Dermis microvascular lymphatic vessel endothelial cell (primary cell): ENCODE measurements at regions not wholly inside any gene's neighbourhood (a gene's known extent, or its start where the extent isn't known, plus 50 kb on each side); places are given as distances from the start of the nearest gene placed in this dataset.

ENCODE experiments used
- DNase-seq, 2 donors: peaks; one replicate each; pipeline versions ENCODE4 v3.0.0 to v3.0.0-alpha.2; 2010; ENCODE audit warnings: low read depth in 2 of 2

DNA sequence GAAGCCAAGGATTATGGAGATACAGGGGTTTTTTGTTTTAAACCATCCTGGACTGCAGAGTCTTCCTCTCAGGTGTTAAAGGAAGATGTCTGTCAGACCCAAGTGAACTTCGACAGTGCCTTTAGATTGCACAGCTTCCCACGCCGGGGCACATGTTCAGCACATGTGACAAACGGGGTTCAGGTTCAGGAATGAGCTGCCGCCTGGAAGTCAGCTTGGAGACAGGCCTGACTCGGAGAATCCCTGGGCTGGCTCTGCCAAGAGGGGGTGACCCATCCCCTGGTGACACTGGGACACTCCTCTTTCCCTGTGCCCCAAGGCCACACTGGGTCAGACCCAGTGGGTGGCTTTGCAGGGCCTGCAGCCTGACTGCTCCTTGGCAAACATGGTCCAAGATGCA is 359.3 kb upstream of the SALL3 start:
- DNase-seq, result no peak

DNA sequence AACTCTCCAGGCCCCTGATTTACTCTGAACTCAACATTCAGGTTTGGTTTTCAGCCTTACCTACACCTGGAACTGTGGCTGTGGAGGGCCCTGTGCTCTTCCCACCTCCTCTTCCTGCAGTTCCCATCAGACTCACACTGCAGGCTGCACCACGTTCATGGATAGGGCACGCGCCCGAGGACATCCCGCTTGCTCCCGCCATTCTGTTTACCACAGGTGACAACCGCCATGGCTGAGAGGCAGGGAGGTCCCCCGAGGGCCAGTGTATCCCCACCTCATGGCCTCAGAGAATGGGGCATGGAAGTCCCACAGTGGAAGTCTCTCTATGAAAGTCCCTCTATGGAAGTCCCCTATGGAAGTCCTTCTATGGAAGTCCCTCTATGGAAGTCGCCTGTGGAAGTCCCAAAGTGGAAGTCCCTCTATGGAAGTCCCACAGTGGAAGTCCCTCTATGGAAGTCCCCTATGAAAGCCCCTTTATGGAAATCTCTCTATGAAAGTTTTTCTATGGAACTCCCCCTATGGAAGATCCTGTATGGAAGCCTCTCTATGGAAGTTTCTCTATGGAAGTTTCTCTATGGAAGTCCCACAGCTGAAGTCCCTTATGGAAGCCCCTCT is 358.4 kb upstream of the SALL3 start:
- DNase-seq, result no peak

DNA sequence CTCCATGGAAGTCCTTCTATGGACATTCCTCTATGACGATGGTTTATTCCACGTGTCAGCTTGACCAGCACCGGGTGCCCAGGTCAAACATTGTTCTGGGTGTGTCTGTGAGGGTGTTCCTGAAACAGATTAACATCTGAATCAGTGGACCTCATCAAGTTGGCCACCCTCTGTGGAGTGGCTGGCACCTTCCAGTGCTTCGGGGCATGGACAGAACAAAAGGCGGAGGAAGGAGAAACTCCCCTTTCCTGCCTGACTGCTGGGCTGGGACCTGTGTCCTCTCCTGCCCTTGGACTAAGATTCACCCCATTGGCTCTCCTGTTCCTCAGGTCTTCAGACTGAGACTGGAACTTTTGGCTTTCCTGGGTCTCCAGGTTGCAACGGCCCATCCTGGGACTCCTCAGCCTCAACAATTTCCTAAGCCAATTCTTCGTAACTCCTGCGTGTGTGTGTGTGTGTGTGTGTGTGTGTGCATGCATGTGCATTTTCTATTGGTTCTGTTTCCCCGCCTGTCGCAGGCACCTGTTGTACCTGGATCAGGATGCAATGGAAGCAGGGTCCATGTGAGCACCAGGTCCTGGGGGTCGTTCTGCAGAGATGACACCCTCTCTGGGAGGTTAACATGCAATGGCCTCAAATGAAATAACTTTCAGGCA is 357.2 kb upstream of the SALL3 start:
- no peak for DNase-seq

DNA sequence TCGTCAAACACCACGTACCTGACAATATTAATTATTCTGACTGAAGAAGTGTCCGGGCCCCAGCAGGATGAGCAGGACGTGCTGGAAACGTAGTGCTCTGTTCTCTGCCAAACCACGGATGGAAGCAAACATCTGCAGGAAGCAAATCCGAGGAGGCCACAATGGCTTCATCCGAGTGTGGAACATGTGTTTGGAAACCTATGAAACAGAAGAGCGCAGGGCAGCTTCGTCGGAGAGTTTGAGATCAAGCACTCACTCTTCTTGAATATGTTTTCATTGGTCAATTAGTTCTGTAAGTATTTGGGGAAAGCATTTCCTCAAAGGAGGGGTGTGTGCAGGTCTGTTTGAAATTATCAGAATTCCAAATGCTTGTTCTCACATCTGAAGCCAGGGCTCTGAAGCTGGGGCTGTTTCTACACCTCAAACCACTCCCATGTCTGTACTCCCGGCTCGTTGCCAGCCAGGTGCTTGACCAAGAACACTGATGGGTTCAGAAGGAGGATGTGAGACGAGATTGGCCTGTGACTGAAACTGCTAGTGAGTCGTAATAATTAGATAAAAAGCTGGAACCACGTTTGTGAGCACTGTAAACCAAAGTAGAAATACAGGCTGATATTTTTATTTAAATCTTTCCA is 356.6 kb upstream of the SALL3 start:
- no peak for DNase-seq

DNA sequence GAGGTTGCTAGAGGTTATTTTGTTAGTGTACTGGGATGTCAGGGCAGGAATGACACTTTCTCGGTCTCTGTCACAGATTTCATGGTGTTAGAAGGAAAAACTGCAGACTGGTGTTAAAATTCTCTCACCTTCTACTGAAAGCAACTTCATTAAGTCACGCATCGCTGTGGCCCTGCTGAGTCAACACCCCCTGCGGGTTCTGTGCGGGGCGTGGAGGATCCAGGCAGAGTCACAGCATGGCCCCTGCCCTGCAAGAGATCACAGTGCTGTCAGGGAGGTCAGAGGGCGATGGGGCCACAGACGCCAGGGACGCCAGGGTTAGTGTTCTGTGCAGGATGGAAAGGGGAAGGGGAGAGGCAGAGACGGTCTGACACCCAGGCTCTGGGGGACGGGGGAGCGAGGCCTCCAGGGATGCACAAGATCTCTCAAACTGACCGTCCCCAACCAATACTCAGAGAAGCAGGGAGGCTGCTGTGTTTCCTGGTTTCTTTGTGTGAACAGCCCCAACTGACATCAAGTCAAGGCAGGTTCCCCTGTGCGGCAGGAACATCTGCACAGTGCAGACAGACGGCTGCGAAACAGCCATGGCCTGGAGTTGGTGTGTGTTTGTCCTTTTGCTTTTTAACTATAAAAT is 354.9 kb upstream of the SALL3 start:
- no peak for DNase-seq

DNA sequence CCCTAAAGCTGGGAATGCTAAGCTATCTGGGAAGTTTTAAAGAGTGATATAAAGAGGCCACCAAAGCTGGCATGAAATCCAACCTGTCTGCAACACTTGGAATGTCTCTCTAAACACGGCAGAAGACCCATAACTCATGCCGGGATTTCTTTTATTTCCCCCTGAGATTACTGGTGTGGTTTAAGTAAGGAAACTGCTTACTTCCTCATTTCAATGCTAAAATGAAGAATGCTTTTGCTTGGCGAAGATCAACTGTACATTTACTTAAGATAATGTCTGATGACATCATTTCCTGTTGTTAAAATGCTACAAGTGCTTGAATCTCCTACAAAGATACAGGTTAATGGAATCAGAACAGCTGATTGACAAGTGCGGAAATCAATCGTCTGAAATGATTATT is 353.8 kb upstream of the SALL3 start:
- no peak for DNase-seq

DNA sequence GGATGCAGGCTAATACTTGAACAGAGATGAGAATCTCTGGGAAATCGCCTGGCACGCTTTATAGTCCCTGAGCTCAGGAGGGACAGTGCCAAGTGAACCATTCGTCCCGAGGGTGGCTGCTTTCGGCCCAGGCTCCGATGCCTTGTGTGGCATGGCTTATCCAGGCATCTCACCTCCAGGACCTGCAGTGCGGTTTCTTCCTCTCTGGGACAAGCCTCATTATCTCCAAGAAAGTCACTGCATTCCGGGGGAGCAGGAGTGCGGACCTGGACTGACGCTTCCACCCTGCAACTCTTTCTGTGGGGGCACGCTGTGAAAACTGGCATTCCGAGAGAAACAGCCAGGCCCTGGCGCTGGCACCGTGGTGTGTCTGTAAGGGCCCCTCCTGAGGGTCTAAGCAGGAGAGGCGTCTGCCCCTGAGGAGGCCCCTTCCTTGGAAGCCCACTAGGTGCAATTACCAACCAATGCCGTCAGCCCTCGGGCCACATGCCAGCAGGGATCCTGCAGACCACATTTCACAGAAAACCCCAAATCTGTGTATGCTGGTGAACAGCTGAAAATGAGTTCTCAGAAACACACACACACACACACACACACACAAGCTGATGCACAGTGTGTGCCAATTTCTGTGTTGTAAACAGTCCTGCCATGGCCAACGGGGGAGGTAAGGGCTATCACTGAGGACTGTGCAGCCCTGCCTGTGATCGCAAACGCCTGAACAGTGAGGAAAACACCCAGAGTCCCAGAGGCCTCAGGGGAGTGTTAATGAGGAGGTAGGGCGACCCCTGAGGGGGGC is 351.9 kb upstream of the SALL3 start:
- DNase-seq, result no peak

DNA sequence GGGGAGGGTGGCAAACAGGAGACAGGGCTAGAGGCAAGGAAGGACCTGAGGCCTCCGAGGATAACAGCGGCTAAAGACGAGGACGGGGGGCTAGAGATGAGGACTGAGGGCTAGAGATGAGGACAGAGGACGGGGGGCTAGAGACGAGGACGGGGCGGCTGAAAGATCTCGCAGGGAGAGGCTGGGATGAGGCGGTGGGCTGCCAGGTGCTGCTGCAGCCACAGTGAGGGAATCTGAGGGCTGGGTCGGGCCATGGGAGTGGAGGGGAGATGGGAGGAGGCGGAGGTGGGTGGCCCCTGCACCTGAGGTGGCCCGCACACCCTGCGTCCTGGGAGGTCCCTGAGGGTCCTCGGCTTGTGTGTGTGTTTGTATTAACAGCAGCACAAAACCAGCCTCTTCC is 350.2 kb upstream of the SALL3 start:
- no peak for DNase-seq

DNA sequence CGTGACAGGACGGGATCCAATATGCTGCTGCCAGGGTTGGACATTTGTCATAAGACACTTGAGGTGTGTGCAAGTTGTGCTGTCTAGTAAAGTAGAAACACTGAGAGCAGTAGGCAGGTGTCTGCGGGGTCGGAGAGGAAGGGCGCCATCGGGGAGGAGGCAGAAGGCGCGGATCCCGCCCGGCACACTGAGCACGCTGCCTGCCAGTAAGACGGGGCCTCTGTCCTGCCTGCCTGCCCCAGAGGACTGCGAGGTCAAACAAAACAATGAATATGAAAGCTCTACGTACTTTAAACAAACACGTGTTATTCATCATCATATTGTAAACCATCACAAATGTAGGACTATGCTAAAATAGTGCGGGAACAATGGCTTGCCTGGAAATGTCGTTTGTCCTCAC is 349.3 kb upstream of the SALL3 start:
- DNase-seq, result no peak

DNA sequence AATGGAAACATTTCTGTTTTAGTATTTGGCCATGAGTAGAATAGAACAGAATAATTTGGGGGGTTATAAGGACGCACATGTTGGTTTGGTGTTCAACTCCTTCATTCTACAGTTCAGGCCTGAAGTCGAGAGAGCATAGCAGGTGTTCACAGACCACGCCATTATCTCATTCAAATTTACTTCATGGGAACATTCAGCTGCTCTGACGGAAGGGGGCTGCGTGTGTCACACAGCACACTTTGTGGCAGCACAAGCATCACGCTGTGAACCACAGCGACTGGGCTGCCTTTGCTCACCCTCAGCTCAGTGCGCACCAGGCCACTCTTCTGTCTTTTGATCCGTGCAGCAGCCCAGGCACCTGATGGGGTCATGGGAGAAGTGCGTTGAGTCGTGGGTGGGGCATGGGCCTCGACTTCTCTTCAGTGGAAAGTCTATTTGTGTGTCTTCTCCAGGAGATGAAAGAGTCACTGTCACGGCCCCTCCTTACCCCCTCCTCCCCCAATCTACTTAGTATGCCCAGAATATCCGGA is 348.6 kb upstream of the SALL3 start:
- DNase-seq, result no peak

DNA sequence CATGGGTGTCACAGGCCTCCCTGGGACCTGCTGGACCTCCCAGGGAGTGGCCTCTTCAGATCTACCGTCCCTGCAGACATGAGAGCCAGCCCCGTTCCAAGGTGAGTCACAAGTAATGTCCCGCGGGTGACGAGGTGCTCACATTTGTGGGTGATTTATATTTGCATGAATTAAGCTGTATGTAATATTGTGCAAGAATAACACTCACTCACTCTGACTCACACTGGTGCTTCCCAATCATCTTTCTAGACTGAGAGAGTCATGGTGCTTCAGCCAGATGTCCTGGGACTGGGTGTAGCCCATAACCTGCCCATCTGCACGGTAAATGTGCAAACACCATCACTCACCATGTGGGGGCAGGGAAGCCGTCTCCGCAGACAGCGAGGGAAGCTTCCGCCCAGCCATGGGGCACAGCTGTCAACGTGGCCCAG is 347.5 kb upstream of the SALL3 start:
- DNase-seq, result no peak

DNA sequence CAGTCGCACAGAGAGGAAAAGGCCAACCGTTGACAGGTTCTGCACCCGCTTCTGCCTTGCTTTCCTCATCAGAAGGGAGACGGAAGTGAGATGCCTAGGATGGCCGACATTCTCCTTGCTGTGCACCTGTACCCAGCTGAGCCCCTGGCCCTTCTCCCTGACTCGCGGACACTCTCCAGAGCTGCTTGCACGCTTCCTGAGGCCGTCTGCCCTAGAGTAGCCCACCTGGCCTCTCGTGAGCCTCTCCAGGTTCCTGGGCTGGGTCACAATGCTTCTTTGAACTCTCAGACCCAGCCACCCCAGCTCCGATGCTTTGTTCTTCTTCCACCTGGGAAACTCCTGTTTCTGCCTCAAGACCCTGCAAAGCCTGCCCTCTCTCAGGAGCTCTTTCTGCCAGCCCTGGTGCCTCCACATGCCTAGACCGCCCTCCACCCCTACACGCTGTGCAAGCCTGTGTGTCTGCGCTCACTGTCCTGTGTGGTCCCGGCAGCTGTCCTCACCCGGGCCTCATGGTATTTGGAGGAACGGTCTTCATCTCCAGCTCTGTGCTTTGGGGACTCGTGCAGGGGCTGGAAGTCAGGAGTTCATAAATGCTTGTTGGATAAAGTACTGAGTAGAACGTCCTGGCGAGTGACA is 345.4 kb upstream of the SALL3 start:
- DNase-seq, result no peak

DNA sequence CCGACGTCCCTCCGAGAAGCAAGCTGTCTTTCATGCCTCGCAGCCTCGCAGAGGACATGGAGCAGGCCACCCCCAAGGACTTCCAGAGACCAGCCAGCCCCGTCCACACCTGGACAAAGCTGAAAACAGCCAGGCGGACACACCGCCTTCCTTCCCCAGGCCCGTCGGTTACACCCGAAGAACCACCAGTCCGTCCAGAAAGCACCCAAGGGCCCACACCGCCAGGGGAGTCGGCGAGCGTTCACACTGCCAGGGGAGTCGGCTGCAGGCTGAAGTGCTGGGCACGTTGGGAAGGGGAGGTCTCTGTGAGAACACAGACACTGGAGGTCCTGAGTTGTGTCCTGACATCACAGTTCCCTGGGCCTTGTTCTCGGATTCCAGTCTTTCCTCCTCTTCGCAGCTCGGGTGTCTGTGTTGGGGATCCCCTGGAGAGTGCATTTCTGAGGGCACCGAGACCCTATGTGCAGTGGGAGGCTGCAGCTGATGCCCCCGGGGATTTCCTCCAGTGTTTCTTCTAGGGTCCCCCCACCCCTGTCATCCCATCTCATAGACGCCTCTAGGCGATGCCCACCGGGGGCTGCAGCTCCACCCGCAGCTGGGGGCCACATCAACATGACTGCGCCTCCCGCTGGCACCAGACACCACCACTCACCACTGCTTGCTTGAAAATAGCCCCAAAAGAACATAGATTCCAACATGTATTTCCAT is 344.4 kb upstream of the SALL3 start:
- no peak for DNase-seq

DNA sequence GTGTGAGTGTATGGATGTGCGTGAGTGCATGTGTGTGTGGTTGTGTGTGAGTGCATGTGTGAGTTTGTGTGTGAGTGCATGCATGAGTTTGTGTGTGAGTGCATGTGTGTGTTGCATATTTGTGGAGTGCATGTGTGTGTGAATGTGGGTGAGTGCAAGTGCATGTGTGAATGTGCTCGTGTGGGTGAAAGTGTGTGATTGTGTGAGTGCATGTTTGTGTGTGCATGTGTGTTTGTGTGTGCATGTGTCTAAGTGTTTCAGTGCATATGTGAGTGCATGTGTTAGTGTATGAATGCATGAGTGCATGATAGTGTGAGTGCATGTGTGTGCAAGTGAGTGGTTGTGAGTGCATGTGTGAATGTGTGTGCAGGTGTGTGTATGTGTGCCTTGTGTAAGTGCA is 343.4 kb upstream of the SALL3 start:
- DNase-seq, result no peak

DNA sequence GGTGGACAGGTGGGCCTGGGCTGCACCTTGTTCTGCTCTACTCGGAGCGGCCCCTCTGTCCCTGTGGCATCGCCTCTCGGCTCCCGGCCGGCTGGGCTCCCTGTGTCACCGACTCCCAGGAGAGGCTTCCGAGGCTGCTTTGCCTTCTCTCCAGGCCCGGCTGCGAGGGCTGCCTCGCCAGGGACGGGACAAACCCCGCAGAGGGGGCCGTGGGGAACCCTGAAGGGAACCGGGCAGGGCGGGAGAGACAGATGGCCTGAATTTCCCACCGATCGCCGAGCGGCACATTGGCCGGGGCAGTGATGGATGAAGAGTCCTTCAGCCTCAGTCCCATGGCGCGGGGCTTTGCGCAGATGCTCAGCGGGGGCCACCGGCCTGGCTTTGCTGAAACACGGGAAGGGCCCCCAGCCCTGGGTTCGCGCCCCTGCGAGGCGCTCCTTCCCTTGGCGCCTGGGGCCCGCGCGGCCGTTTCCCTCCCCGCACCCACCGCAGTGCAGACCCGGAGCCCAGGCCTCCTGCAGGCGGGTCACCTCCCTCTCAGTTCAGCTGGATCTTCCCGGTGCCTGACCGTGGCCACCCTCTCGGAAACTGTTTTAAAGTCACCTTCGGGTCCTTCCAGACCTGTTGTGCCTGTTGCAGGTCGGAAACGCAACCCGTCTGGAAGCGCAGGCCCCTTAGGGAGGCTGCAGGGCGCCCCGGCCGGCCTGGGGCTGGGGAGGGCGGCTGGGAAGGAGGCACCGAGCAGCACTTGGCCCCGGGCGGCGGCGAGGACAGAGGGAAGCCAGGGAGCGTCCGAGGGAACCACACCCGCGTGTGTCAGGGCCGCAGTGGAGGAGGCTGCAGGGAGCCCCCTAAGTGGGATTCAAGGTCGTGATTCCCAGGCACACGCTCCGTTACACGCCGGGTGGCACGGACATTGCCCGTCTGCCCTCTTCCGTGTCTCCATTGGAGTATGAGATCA is 341.9 kb upstream of the SALL3 start:
- DNase-seq, result no peak

DNA sequence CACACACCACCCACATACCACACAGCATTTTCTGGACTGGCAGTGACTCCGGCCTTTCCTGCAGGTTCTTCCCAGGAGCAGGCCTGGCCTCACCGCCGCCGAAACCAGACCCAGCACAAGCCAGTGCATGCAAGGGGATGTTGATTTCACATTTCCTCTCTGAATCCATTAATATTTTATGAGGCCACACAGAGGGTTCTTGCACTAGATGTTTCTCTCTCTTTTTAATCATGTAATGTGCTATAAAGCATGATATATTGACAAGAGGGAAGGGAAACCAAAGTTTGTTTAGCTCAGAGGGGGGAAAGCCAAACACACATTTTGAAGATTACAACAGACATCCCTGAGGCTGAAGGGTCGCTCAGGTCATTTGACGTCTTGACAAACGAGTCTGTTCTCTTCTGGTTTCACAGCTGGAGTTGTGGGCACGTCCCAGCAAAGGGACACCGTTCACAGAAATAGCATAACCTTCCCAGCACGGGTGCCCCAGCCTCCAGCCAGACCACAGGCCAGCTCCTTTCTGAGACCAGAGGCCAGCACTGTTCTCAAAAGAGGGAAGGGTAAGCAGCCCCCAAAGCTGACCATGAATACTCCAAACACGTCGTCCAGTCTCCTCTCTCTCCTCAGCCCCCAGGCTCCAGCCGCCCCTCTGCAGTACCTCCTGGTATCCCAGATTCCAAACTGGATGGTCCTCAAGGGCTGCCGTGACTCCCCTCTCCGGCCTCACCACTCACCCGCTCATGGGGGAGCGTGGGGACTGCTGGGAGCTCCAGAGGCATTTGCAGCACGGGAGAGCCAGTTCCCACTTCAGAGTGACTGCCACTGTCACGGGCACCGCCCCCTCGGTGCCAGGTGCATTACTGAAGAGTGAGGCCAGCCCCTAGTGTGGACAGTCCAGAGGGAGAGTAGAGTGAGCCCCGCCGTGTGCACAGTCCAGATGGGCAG is 340.3 kb upstream of the SALL3 start:
- no peak for DNase-seq

DNA sequence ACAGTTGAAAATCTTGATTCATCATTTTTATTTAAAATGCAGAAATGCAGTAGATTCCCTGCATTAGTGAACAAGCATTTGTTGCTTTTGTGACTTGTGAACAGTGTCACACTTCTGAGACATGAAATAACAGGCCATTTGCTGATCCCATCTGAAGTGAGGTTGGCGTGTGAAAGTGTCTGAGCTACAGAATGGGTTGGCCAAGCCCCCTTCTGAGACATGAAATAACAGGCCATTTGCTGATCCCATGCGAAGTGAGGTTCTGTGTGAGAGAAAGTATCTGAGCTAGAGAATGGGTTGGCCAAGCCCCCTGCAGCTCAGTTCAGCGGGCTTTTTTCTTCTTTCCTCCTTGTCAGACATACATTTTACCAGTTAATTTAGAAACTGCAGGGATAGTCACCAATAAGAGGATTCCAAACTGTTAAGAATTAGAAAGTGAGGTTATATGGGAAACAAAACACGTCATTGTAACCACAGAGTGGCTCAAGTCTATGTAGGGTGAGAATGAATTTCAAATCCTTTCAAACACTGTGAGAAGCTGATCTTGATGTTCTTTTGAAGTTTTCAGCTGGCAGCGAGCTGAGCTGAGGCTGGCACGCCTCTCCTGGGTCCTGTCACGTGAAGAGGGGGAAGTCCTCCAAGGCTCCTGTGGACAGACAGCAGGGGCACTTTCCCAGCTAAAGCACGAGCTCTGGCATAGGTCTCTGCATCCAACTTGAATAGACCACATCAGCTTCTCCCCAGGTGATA is 339.2 kb upstream of the SALL3 start:
- no peak for DNase-seq
